ENCODE measurements at regions not wholly inside any gene's neighbourhood (a gene's known extent, or its start where the extent isn't known, plus 50 kb on each side); places are given as distances from the start of the nearest gene placed in this dataset.
A peak's percentile ranks its signal among the peaks of the same experiment; 100 is the strongest.

DNA sequence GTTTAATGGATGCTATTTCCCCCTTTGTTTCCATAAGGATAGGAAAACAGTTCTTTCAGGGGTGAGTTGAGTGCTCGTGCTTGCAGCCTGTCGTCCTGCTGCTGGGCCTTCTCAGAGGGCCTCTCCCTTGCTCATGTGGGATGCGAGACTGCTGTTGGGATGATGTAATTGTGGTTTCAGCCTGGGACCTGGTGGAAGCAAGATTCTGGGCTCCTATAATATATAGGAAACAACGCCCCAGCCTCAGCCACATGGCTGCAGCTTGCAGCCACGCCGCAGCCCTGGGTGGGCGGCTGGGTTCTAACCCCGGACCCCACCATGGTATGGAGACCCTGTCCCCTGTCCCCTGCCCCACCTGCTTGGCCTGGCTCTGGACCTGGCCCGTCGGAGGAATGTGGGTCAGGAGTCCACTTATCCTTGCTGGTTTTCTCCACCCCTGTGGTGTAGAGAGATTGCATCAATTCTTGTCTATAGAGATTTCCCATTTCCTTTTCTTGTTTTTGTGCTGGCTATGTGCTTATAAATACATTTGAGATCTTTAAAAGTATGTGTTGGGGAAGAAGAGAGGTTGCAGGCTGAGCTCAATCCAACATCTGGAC, 357.8 kb downstream of the SIPA1L2 start:
- DNase-seq = no peak

DNA sequence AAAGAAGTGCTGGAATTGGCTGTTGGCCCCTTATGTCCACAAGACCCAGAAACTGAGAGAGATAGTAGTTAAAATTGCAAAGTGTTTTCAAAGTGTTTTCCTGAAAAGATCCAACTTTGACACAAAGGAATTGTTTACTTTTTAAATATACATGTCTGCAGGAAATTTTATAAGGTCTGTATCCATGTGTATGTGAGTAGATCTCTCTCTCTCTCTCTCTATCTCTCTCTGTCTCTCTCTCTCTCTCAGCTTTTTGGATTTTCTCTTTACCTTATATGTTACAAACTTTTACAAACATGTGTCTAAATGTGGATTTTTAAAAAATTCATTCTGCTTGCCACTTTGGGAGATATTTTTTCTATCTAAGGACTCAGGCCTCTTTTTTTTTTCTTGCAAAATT, 358.6 kb downstream of the SIPA1L2 start:
- DNase-seq = no peak

DNA sequence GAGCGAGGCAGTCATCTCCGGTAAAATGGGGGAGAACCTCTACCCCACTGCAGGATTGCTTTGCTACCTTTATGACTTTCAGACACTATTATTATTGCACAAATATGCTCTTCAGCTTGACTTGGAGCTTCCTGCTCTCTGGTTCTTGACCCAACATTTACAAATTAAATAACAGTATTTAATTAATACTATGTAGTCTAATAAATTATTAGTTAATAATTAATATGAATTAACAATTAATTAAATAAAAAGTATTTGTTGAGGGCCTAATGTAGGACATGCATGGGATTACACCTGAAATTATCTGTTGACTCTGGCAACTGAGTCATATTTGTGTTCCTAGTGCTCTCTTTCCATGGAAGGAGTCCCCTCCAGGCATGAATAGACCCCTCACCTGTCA, 359.9 kb downstream of the SIPA1L2 start:
- DNase-seq = no peak

DNA sequence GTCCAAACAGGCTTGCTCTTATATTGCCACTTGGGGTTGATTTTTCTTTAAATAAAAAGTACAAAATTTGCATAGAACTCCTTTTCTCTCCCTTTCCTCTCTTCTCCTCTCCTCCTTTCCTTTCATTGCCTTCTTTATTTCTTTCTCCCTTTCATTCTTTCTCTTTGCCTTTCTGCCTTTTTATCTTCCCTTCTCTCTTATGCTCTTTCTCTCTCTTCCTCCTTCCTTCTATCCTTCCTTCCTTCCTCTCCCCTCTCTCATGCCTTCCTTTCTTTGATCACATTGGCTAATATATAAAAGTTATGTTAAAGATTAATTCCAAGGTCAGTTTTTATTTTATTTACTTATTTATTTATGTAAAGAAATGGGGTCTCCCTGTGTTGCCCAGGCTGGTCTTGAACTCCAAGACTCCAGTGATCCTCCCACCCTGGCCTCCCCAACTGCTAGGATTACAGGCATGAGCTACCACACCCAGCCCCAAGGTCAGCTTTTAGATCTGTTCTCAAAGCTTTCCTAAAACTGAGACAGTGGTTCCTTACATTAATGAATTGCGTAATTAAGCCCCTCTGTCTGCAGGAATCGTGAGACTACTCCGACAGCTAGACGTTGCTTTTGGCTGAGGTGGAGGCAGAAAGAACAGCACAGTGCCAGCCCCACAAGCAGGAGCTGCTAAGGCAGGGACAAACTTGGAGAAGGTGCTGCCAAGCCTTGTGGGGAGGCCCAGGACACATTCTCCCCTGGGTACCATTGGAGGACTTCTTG, 361.9 kb downstream of the SIPA1L2 start:
- DNase-seq = no peak

DNA sequence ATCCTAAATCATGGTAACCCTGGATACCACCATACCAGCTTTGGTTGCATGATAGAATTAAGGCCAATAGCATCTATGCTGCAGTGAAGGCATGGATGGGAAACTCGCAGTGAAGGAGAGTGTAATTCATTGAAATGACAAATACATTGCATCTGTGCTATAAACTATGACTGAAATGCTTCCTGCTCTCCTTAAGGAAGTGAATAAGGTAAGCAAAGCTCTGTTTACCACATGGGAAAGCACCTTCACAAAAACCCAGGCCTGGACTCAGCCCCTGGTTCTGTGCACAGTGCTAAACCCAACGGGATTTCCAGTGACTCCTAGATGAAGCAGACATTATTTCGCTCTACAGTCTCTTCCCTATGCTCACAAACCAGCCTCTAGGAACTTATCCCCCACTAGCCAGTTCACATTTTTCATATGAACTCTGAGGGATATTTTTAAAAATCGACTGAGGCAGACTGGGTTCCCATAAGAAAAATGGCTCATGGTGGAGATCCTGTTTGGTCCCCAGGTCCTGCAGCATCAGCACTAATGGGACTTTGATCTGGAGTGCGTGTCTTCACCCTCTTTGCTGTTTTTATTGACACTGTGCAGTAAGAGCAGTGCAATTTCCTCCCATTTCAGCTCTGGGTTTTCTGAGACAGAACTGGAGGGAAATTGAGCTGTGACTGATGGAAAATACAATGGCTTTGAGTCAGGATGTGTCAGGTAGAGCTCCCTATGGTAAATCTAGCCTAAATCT, 362.7 kb downstream of the SIPA1L2 start:
- no peak for DNase-seq

DNA sequence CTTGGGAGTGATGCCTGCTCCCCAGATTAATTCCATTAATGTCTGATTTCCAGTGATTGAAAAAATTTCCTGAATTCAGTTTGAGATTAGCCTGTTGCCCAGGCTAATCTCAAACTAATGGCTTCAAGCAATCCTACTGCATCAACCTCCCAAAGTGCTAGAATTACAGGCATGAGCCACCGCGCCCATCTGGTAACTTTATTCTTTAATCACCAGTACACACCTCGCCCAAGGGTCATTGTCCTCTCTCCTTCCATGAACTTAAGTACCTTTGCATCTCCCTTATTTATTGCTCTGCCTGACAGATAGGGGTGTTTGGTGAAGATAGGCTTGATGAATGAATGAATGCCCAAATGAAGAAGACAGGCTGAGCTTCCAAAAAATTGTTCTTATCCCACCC, 366.5 kb downstream of the SIPA1L2 start:
- DNase-seq = no peak

DNA sequence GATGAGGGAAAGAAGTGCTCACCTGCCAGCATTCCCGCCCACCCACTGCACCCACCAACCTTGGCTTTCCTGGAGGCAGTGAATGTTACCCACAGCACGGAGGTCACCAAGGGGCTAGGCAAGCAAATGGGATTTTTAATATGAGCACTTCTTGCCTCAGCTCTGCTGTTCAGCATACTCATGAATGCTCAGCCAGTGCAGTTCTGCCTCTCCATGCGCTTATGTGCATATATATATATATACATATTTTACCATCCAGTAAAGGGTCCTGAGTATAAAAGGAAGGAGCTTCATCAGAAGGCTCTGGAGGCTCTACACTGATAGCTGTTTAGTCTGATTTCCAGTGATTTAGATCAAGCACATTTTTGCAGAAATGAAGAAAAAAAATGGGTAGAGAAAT, 366.9 kb downstream of the SIPA1L2 start:
- DNase-seq = no peak

DNA sequence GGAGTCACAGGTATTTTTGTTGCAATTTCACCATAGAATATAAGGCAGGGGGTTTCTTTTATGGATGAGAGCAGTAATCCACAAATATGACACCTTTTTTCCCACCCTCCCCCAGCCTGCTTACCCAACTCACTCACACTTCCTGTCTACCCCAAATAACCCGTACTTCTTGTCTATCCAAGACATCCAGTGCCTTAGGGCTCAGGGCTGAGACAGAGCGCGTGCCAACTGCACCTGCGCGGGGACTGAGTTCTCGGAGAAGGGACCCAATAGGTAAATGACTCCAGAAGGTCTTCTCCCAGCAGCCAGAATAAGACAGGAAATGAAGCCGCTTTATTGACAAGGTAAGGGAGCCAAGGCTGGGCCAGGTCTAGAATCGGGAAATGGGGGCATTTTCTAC, 369.1 kb downstream of the SIPA1L2 start:
- DNase-seq = no peak

DNA sequence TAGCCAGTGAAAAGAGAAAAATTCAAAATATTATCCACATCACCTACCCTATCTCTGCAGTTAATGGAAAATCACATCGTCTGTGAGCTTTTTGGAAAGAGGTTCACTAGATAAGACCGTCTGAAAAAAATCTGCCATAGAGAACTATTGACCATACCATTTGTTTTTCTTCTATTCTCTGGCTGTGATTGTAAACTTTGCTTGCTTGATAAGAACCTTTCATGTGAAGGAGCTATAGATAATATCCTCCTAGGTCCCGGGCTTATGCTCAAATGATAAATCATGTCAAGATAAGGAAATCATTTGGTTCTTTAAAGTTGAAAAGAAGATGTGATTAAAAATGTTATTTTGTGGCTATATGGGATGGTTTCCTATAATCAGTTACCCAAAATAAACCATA, 369.9 kb downstream of the SIPA1L2 start:
- no peak for DNase-seq

DNA sequence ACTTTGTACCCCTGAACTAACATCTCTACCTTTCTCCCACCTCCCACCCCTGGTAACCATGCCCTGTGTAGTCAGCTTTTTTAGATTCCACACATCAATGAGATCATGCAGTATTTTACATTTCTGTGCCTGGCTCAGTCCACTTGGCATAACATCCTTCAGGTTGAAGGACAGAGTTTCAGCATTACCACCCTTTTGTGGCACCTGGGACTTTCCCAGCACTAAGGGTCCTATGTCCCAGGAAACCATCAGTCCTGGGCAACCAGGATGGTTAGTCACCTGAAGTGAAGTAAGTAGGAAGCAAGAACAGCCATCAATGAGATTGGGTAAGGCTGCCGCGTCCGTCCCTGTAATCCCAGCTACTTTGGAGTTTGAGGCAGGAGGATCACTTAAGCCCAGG, 370.6 kb downstream of the SIPA1L2 start:
- DNase-seq = no peak

DNA sequence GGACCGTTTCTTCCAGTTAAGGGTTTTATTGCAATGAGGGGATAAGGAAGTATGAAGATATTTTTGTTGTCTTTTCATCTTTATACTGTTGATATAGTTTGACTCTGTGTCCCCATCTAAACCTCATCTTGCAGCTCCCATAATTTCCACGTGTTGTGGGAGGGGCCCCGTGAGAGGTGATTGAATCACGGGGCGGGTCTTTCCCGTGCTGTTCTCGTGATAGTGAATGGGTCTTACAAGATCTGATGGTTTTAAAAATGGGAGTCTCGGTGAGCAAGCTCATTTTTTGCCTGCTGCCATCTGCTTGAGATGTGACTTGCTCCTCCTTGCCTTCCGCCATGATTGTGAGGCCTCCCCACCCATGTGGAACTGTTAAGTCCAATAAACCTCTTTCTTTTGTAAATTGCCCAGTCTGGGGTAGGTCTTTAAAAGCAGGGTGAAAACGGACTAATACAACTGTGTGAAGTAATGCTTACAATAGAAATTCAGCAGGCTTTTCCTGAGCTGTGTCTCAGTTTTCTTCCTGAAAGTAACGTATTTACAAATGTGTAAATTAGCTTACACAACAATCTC, 377.3 kb downstream of the SIPA1L2 start:
- no peak for DNase-seq

DNA sequence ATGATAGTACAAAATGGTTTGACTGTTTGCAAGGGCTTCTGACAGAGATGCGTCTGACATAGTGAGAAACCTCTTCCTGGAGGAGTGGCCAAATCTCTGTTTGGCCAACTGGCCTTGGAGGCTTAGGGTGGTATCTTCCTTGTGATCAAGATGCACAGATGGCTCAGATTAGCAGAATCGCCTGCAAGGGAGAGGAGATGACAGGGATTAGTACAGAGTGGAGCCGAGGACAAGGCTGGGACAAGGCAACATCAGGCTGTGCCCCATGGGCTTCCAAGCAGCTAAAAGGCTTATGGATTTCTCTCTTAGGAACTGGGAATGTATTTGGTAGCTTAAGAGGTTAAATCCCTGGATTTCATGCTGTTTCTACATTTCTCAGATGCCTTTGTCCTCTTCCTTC, 379.1 kb downstream of the SIPA1L2 start:
- no peak for DNase-seq

DNA sequence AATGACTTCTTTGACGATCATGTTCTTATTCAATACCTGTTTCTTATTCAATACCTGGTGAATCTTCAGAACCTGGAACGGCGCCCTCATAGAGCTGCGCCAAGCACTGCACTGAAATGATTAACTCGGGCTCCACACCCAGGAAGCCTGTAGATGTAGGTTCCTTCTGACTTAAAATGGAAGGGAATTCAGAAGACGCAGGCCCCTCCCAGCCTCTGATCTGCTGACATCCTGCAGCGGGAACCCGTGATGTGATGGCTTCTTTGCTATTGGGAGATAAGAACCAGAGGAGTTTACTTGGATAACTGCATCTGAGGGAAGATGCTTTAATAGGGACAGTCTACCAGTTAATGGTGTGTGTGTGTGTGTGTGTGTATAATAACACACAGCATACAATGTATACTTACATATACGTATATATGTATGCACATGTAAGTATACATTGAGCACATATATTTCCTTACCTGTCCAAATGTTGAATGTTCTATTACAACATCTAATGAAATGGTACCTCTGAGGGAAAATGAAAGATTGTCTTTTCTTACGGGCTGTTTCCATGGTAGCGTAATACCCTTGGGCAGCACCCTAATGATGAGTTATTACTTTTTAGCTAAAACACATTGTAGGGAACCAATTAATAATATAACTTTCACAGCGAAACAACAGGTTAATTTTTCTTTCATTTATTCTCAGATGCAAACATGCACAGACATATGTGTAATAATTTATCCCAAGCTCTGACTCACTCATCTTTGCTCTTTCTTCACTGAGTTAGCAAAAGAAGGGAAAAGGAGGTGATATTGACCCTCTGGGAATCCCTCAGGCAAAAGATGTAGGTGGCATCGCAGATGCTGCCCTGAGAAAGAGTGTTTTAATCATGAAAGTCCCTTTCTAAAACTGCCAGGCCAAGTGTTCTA, 379.8 kb downstream of the SIPA1L2 start:
- no peak for DNase-seq

DNA sequence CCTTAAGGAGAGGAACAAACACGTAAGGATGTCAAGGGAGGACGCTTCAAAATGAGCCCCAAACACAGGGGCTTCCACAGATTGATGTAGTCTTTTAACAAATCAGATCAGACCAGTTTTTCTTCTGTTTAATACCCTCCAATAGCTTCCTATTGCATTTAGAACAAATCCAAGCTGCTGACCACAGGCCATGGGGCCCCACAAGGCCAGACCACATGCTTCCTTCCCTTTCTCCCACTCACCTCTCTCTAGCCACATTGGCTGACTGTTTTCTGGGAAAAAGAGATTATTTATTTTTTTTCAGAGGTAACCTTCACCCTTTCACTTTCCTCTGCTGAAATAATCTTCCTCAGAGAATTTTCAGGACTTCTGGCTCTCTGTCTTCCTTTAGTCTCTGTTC, 380.6 kb downstream of the SIPA1L2 start:
- no peak for DNase-seq

DNA sequence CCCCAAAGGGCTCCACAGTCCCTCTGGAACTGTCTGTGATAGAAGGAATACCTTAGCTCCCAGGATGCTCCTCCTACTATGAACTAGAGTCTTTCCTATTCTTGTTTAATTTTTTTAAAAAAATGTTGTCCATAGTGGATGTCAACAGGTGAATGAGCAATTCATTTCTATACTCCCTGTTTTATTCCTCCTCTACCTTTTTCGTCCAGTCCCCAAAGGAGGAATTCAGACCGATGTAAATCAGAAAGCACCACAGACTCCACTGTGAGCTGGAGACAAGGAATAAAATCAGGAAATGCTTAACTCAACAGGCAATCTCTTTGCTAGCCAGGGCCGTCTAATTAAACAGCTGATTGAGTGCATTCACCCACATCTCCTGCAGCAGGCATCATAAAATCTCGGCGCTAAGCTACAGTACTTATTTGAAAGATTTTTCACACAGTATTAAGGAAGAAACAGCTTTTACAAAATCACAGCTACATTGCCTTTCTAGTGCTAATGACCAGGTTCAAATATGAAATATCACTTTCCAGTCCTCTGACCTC, 381.6 kb downstream of the SIPA1L2 start:
- DNase-seq = no peak

DNA sequence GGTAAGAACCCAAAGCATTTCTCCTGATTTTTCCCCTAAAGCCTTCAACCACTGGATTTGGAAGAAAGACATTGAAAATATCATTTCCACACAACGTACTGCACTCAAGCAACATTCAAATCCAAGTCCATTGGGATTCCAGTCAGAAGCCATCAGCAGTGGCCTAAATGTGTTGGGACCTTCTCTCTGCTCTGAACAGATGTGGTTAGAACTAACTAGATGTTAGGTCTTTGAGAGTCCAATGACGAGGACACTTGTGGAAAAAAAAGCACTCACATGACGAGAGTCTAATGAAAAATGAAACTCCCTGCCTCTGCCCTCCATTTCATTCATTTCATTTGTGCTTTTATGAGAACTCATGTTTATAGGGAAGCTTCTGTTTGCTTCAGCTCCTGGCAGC, 382.3 kb downstream of the SIPA1L2 start:
- no peak for DNase-seq

DNA sequence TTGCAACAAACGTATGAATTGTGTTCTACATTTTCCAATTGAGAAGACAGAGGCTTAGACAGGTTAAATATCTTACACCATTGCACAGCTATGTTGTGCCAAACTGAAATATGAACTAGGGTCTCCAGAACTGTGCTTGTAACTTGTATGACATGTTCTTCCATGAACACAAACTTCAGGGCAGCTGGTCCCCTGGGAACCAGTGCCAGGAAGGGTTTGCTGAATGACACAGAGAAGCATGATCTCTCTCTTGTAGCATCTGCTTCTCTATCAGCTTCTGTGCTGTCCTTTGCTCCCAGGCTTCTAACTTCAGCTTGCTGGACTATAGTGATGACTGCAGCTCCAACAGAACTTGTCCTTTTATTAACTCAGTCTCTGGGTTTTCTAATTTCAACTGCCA, 385.5 kb downstream of the SIPA1L2 start:
- DNase-seq = peak; percentile 23

DNA sequence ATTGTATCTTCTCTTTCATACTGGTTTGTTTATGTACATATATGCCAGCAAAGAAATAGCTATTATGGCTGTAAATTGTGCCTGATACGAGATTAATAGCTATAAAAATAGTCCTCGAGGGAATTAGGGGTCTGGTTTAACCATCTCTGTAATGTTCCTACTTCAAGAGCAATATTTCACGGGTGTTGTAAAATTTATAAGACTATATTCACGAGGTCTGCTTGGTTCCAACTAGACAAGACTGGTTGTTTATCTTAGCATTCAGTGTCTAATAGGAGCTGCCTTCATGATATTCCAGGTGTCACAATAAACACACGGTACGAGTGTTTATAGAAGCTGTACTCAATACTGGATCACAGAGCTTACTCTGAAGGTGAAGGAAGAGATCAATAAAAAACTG, 389.9 kb downstream of the SIPA1L2 start:
- no peak for DNase-seq

DNA sequence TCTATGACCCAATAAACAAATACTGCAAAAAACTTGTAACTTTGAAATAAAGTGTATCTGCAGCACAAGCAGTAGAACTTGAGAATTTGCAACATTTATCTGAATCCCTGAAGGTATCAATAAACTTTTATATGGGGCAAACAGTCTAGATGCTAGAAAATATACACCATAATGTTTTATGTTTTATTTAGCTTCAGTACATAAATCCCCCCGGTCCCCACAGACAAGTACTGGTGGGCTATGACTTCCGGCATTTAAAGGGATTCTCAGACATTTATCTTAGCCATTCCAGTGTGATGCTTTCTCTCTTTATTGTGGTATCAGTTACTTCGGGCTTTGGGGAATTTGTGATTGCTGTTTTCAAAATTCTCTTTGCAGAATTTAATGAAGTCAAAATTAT, 390.4 kb downstream of the SIPA1L2 start:
- DNase-seq = no peak

DNA sequence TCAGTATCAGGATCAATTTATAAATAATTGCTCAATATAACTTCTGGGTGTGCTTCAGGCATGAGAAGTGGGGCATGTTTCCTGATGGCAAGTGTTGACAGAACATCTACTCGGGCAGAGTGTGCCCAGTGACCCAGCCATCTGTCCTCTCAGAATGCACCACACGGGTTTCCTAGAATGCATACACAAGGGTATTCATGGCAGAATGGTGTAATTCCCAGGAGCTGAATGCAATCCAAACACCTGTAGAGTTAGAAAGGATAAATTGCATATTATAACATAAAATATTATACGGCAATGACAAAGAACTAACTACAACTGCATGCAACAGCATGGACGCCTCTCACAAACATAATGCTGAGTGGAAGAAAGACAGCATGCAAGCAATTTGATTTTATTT, 391.9 kb downstream of the SIPA1L2 start:
- DNase-seq = peak; percentile 29

DNA sequence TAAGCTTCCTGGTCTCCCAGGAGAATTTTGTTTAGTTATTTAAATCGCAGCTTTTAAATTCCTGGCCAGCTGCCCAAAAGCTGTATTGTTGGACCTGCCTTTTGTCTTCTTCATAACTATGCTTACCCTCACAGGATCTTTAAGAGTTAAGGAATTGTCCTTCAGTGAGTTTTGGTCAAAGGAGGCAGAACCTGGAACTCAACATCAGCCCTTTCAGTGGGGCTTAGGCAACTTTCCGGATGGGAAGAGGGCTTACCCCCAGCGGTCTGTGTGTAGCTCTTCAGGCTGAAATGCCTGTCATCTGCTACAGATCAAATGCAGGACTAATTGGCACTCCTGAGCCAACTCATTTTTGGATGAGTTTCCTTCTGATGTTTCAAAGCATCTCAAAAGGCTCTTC, 402.6 kb downstream of the SIPA1L2 start:
- peak; percentile 38 for DNase-seq

DNA sequence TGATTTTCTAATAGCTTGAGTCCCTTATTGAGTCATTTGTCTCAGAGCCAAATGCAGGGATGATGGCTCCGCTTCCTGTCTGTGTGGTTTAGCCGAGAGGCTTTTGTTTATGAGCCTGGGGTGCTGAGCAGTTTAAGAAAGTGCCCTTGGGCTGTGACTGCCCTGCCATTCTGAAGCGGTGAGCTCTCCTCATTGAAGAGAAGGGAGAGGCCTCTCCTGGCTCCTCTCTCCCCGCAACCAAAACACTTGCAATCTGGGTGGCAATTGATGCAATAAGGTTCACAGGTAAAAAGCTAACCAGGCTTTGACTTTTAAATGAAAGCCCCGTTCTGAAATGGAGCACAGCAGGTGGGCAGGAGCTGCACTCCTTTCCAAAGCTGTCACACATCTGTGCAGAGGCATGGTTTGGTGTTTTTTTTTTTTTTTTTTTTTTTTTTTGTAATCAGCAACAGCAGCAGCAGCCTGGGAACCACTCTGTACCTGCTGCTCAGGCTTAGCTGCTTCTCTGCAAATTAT, 403.7 kb downstream of the SIPA1L2 start:
- peak; percentile 88 for DNase-seq

Measured in NCI-H2171 (cell line).